Liver (tissue), 8 donors: ENCODE measurements at regions not wholly inside any gene's neighbourhood (a gene's known extent, or its start where the extent isn't known, plus 50 kb on each side); places are given as distances from the start of the nearest gene placed in this dataset.

Experiments used
- DNase-seq: peaks from one replicate; pipeline ENCODE4 v3.0.0-alpha.2; 2017; ENCODE audit warnings: low spot score
- H3K27ac ChIP-seq, 2 donors: one replicate each; pipeline ENCODE4 v1.7.0; 2013; ENCODE audit warnings: inconsistent platforms in 2 of 2, low read length in 2 of 2, control low read depth in 1 of 2, low read depth in 1 of 2, mild to moderate bottlenecking in 1 of 2
- H3K27me3 ChIP-seq, 4 donors: one replicate each; pipeline versions ENCODE4 v1.6.1 to v1.7.0; 2013; ENCODE audit warnings: low read length in 3 of 4, inconsistent platforms in 1 of 4, mild to moderate bottlenecking in 1 of 4, moderate library complexity in 1 of 4; ENCODE audit not compliant: control insufficient read depth in 4 of 4, insufficient read depth in 4 of 4
- H3K36me3 ChIP-seq, 4 donors: one replicate each; pipeline versions ENCODE4 v1.6.1 to v1.7.0; 2013; ENCODE audit warnings: low read length in 3 of 4, mild to moderate bottlenecking in 3 of 4, low read depth in 1 of 4, moderate library complexity in 1 of 4; ENCODE audit not compliant: control insufficient read depth in 4 of 4, insufficient read depth in 3 of 4
- H3K4me1 ChIP-seq, 4 donors: one replicate each; pipeline versions ENCODE4 v1.6.1 to v1.7.0; 2013; ENCODE audit warnings: low read length in 3 of 4, mild to moderate bottlenecking in 3 of 4, moderate library complexity in 1 of 4; ENCODE audit not compliant: control insufficient read depth in 4 of 4, insufficient read depth in 4 of 4
- H3K4me3 ChIP-seq, 3 donors: one replicate each; pipeline versions ENCODE4 v1.6.1 to v1.7.0; 2013; ENCODE audit warnings: low read length in 3 of 3, control low read depth in 1 of 3, low read depth in 1 of 3, mild to moderate bottlenecking in 1 of 3
- H3K9ac ChIP-seq, 2 donors: one replicate each; pipeline ENCODE4 v1.7.0; 2013; ENCODE audit warnings: low read length in 2 of 2, mild to moderate bottlenecking in 2 of 2, moderate library complexity in 2 of 2, control low read depth in 1 of 2, low read depth in 1 of 2
- H3K9me3 ChIP-seq, 4 donors: one replicate each; pipeline versions ENCODE4 v1.6.1 to v1.7.0; 2013; ENCODE audit warnings: low read length in 3 of 4; ENCODE audit not compliant: control insufficient read depth in 4 of 4
- ATF3 ChIP-seq: IDR thresholded peaks from 2 replicates; pipeline ENCODE4 v1.6.1; 2016; ENCODE audit warnings: antibody characterized with exemption
- CTCF ChIP-seq: fragments of 150-350 bp; IDR thresholded peaks from 2 replicates; pipeline ENCODE4 v1.5.1; 2017; ENCODE audit warnings: improper control_type of control experiment, low read depth, low read length; ENCODE audit not compliant: missing input control
- EGR1 ChIP-seq, 2 donors: IDR thresholded peaks; 2 replicates each; pipeline ENCODE4 v1.6.1; 2016 to 2018; ENCODE audit warnings: antibody characterized with exemption in 2 of 2, low read depth in 2 of 2
- FOXA1 ChIP-seq: IDR thresholded peaks from 2 replicates; pipeline ENCODE4 v1.6.1; 2016; ENCODE audit warnings: antibody characterized with exemption
- FOXA2 ChIP-seq: IDR thresholded peaks from 2 replicates; pipeline ENCODE4 v1.6.1; 2016; ENCODE audit warnings: antibody characterized with exemption
- GABPA ChIP-seq, 2 donors: IDR thresholded peaks in 1 of 2; conservative IDR thresholded peaks in 1 of 2; 2 replicates each; pipeline ENCODE4 v1.6.1; 2016; ENCODE audit warnings: antibody characterized with exemption in 2 of 2, mild to moderate bottlenecking in 1 of 2, moderate library complexity in 1 of 2
- HNF4A ChIP-seq, 2 donors: conservative IDR thresholded peaks; 2 replicates each; pipeline ENCODE4 v1.6.1; 2016; ENCODE audit warnings: antibody characterized with exemption in 2 of 2, mild to moderate bottlenecking in 2 of 2
- HNF4G ChIP-seq: IDR thresholded peaks from 2 replicates; pipeline ENCODE4 v1.6.1; 2016; ENCODE audit warnings: antibody characterized with exemption
- MAX ChIP-seq: IDR thresholded peaks from 2 replicates; pipeline ENCODE4 v1.6.1; 2016; ENCODE audit warnings: antibody characterized with exemption
- NR2F2 ChIP-seq: IDR thresholded peaks from 2 replicates; pipeline ENCODE4 v1.6.1; 2016; ENCODE audit warnings: antibody characterized with exemption
- RAD21 ChIP-seq, 2 donors: IDR thresholded peaks; 2 replicates each; pipeline ENCODE4 v1.6.1; 2016; ENCODE audit warnings: antibody characterized with exemption in 2 of 2, mild to moderate bottlenecking in 2 of 2
- REST ChIP-seq: IDR thresholded peaks from 2 replicates; pipeline ENCODE4 v1.6.1; 2016; ENCODE audit warnings: antibody characterized with exemption, mild to moderate bottlenecking
- RXRA ChIP-seq, 2 donors: IDR thresholded peaks; 2 replicates each; pipeline ENCODE4 v1.6.1; 2017 to 2018; ENCODE audit warnings: antibody characterized with exemption in 2 of 2, mild to moderate bottlenecking in 1 of 2
- SP1 ChIP-seq: IDR thresholded peaks from 2 replicates; pipeline ENCODE4 v1.6.1; 2018; ENCODE audit warnings: antibody characterized with exemption, mild to moderate bottlenecking
- TAF1 ChIP-seq: conservative IDR thresholded peaks from 2 replicates; pipeline ENCODE4 v1.6.1; 2016; ENCODE audit warnings: antibody characterized with exemption, mild to moderate bottlenecking
- YY1 ChIP-seq: IDR thresholded peaks from 2 replicates; pipeline ENCODE4 v1.6.1; 2016; ENCODE audit warnings: antibody characterized with exemption, mild to moderate bottlenecking
- ZBTB33 ChIP-seq: IDR thresholded peaks from 2 replicates; pipeline ENCODE4 v1.6.1; 2016; ENCODE audit warnings: antibody characterized with exemption
- WGBS: extraction: QIAGEN DNeasy Blood & Tissue Kit; methylation state at CpG from one replicate; pipeline ENCODE4 v1.1.7; 2013; 5-methylcytosine and 5-hydroxymethylcytosine counted together
- donor health status: healthy.
- donor health status: healthy.
- donor health status: healthy.
- donor health status: healthy.
- donor health status: healthy.

- TF ChIP-seq CTCF: no peak
- TF ChIP-seq FOXA2: no peak
- no peak for TF ChIP-seq RXRA (IDR thresholded peaks at IDR 0.05)
Observed at GRCh38 chr11:13224324-13224723, 53.3 kb upstream of the BMAL1 start (continued).

GRCh38 chr11:13225038-13226001 lies 52.3 kb upstream of the BMAL1 start:
- H3K27ac ChIP-seq: no peak overlapping the region
- 91% methylated on average over 10 of the region's 10 CpGs for WGBS
- no peak for TF ChIP-seq FOXA2
- no peak for TF ChIP-seq TAF1
- no peak for TF ChIP-seq ZBTB33
- TF ChIP-seq YY1: no peak
- no peak for TF ChIP-seq ATF3
- TF ChIP-seq NR2F2: no peak
- TF ChIP-seq REST: no peak
- TF ChIP-seq SP1: no peak
- no peak for TF ChIP-seq FOXA1
- no peak for TF ChIP-seq GABPA (IDR thresholded peaks at IDR 0.05 in 1 of 2, conservative IDR thresholded peaks at IDR 0.05 in 1 of 2)
- TF ChIP-seq HNF4G: no peak
- TF ChIP-seq CTCF: no peak
- no peak for TF ChIP-seq HNF4A (conservative IDR thresholded peaks at IDR 0.05)
- no peak for TF ChIP-seq MAX
- no peak for TF ChIP-seq EGR1 (IDR thresholded peaks at IDR 0.05; ENCODE audit: low read depth in 2 of 2)
- TF ChIP-seq RAD21 (IDR thresholded peaks at IDR 0.05): no peak
- H3K9me3 ChIP-seq: no peaks in the 10 kb centered on the region
- peaks cover 0 to 2% (median 0%) of the 10 kb centered on the region in 4 donors for H3K27me3 ChIP-seq
- DNase-seq: no peak
- no peak overlapping the region for H3K9ac ChIP-seq
- no peaks in the 10 kb centered on the region for H3K36me3 ChIP-seq
- no peak overlapping the region for H3K4me3 ChIP-seq
- no peaks in the 10 kb centered on the region for H3K4me1 ChIP-seq
